H9 (cell line): ENCODE measurements at regions not wholly inside any gene's neighbourhood (a gene's known extent, or its start where the extent isn't known, plus 50 kb on each side); places are given as distances from the start of the nearest gene placed in this dataset.

ENCODE experiments used
- DNase-seq: peaks from one replicate; pipeline ENCODE4 v3.0.0-alpha.2; 2017
- H2AFZ ChIP-seq: one replicate; pipeline ENCODE4 v1.6.1; 2013; ENCODE audit warnings: mild to moderate bottlenecking, low read length, control low read depth, moderate library complexity
- H2AK5ac ChIP-seq: 2 replicates; pipeline ENCODE4 v1.6.1; 2013; ENCODE audit warnings: low read length, control low read depth, mixed read lengths; ENCODE audit not compliant: insufficient read length
- H2BK120ac ChIP-seq: one replicate; pipeline ENCODE4 v1.6.1; 2013; ENCODE audit warnings: low read depth, mild to moderate bottlenecking, low read length, control low read depth, inconsistent platforms; ENCODE audit not compliant: poor library complexity, severe bottlenecking
- H2BK12ac ChIP-seq: 2 replicates; pipeline ENCODE4 v1.6.1; 2013; ENCODE audit warnings: low read length, control low read depth, mixed read lengths, low read depth; ENCODE audit not compliant: insufficient read length
- H2BK15ac ChIP-seq: 2 replicates; pipeline ENCODE4 v1.6.1; 2013; ENCODE audit warnings: low read depth, low read length, control low read depth
- H2BK20ac ChIP-seq: one replicate; pipeline ENCODE4 v1.6.1; 2013; ENCODE audit warnings: low read depth, mild to moderate bottlenecking, low read length, control low read depth, inconsistent platforms; ENCODE audit not compliant: poor library complexity, severe bottlenecking
- H2BK5ac ChIP-seq: 2 replicates; pipeline ENCODE4 v1.6.1; 2013; ENCODE audit warnings: low read length, control low read depth, mixed read lengths; ENCODE audit not compliant: insufficient read length
- H3K14ac ChIP-seq: 2 replicates; pipeline ENCODE4 v1.6.1; 2013; ENCODE audit warnings: low read length, control low read depth; ENCODE audit not compliant: insufficient read depth
- H3K18ac ChIP-seq: 2 replicates; pipeline ENCODE4 v1.6.1; 2013; ENCODE audit warnings: low read depth, mild to moderate bottlenecking, mixed read lengths, low read length, control low read depth; ENCODE audit not compliant: insufficient read length
- H3K23ac ChIP-seq: 2 replicates; pipeline ENCODE4 v1.6.1; 2013; ENCODE audit warnings: low read length, control low read depth, mixed read lengths, low read depth; ENCODE audit not compliant: insufficient read length
- H3K23me2 ChIP-seq: 2 replicates; pipeline ENCODE4 v1.6.1; 2013; ENCODE audit warnings: low read depth, mild to moderate bottlenecking, mixed read lengths, low read length, control low read depth; ENCODE audit not compliant: insufficient read length, poor library complexity, severe bottlenecking
- H3K27ac ChIP-seq: 2 replicates; pipeline ENCODE4 v1.5.1; 2013; ENCODE audit warnings: low read length, control low read depth, mixed read lengths, low read depth; ENCODE audit not compliant: insufficient read length
- H3K27me3 ChIP-seq: 2 replicates; pipeline ENCODE4 v1.6.1; 2013; ENCODE audit warnings: low read length, control low read depth, inconsistent platforms; ENCODE audit not compliant: insufficient read depth
- H3K4ac ChIP-seq: 2 replicates; pipeline ENCODE4 v1.6.1; 2013; ENCODE audit warnings: low read depth, mild to moderate bottlenecking, control low read depth, inconsistent platforms, low read length, moderate library complexity
- H3K4me1 ChIP-seq: 2 replicates; pipeline ENCODE4 v1.6.1; 2013; ENCODE audit warnings: low read length, control low read depth, inconsistent platforms; ENCODE audit not compliant: insufficient read depth
- H3K4me2 ChIP-seq: 2 replicates; pipeline ENCODE4 v1.6.1; 2013; ENCODE audit warnings: low read length, control low read depth, mixed read lengths; ENCODE audit not compliant: insufficient read length, insufficient read depth
- H3K56ac ChIP-seq: 2 replicates; pipeline ENCODE4 v1.6.1; 2013; ENCODE audit warnings: low read depth, mild to moderate bottlenecking, mixed read lengths, low read length, control low read depth; ENCODE audit not compliant: insufficient read length
- H3K79me1 ChIP-seq: 2 replicates; pipeline ENCODE4 v1.6.1; 2013; ENCODE audit warnings: low read depth, mild to moderate bottlenecking, moderate library complexity, low read length, control low read depth, inconsistent platforms; ENCODE audit not compliant: insufficient read depth, poor library complexity, severe bottlenecking
- H3K79me2 ChIP-seq: 2 replicates; pipeline ENCODE4 v1.6.1; 2013; ENCODE audit warnings: low read length, control low read depth, inconsistent platforms; ENCODE audit not compliant: insufficient read depth
- H3K9ac ChIP-seq: 2 replicates; pipeline ENCODE4 v1.6.1; 2013; ENCODE audit warnings: low read length, control low read depth, mixed read lengths; ENCODE audit not compliant: insufficient read length; ENCODE audit errors: extremely low read depth
- H3K9me3 ChIP-seq: one replicate; pipeline ENCODE4 v1.6.1; 2013; ENCODE audit warnings: low read depth, low read length, inconsistent platforms; ENCODE audit not compliant: control insufficient read depth
- H3T11ph ChIP-seq: one replicate; pipeline ENCODE4 v1.6.1; 2013; ENCODE audit warnings: mild to moderate bottlenecking, low read length, control low read depth, inconsistent platforms
- H4K20me1 ChIP-seq: one replicate; pipeline ENCODE4 v1.6.1; 2013; ENCODE audit not compliant: control insufficient read depth, insufficient read length, insufficient read depth
- H4K5ac ChIP-seq: 2 replicates; pipeline ENCODE4 v1.6.1; 2013; ENCODE audit warnings: low read depth, mild to moderate bottlenecking, mixed read lengths, low read length, control low read depth; ENCODE audit not compliant: insufficient read length
- H4K8ac ChIP-seq: replicated peaks from 2 replicates; pipeline ENCODE4 v1.6.1; 2013; ENCODE audit warnings: low read length, control low read depth, mixed read lengths, low read depth; ENCODE audit not compliant: insufficient read length
- H4K91ac ChIP-seq: 2 replicates; pipeline ENCODE4 v1.6.1; 2013; ENCODE audit warnings: low read depth, mild to moderate bottlenecking, moderate library complexity, mixed read lengths, low read length, control low read depth; ENCODE audit not compliant: insufficient read length
- H3K27ac Mint-ChIP-seq, 3 experiments: 2 replicates in 2 of 3; 3 replicates in 1 of 3; pipeline ENCODE4 v1.8.0; 2020 to 2021; ENCODE audit warnings: mixed read lengths in 3 of 3, mild to moderate bottlenecking in 1 of 3, moderate library complexity in 1 of 3
- H3K27me3 Mint-ChIP-seq: 2 replicates; pipeline ENCODE4 v1.8.0; 2021; ENCODE audit warnings: low read depth, mild to moderate bottlenecking, moderate library complexity, mixed read lengths
- H3K36me3 Mint-ChIP-seq, 3 experiments: 2 replicates in 2 of 3; 3 replicates in 1 of 3; pipeline ENCODE4 v1.8.0; 2020 to 2021; ENCODE audit warnings: low read depth in 3 of 3, mixed read lengths in 3 of 3; ENCODE audit not compliant: insufficient read depth in 1 of 3
- H3K4me1 Mint-ChIP-seq, 2 experiments: 2 replicates each; pipeline ENCODE4 v1.8.0; 2020; ENCODE audit warnings: mixed read lengths in 2 of 2
- H3K4me3 Mint-ChIP-seq, 2 experiments: 2 replicates in 1 of 2; 3 replicates in 1 of 2; pipeline ENCODE4 v1.8.0; 2020 to 2021; ENCODE audit warnings: mild to moderate bottlenecking in 2 of 2, mixed read lengths in 2 of 2, moderate library complexity in 1 of 2
- H3K9me3 Mint-ChIP-seq, 2 experiments: 2 replicates in 1 of 2; 3 replicates in 1 of 2; pipeline ENCODE4 v1.8.0; 2020; ENCODE audit warnings: mild to moderate bottlenecking in 2 of 2, mixed read lengths in 2 of 2, moderate library complexity in 1 of 2
- WGBS: extraction: QIAGEN DNeasy Blood & Tissue Kit; methylation state at CpG from one replicate; pipeline ENCODE4 v1.1.7; 2013; ENCODE audit warnings: missing lambda C conversion rate, low lambda C conversion rate, mixed read lengths; ENCODE audit not compliant: insufficient read length; ENCODE audit errors: extremely low coverage; 5-methylcytosine and 5-hydroxymethylcytosine counted together
- TF ChIP-seq, protein P1 (sequence below): fragments of 200-600 bp; sonication (generic); conservative IDR thresholded peaks from 3 replicates; pipeline ENCODE4 v1.8.0; 2021; ENCODE audit warnings: antibody characterized with exemption, mild to moderate bottlenecking

DNA sequence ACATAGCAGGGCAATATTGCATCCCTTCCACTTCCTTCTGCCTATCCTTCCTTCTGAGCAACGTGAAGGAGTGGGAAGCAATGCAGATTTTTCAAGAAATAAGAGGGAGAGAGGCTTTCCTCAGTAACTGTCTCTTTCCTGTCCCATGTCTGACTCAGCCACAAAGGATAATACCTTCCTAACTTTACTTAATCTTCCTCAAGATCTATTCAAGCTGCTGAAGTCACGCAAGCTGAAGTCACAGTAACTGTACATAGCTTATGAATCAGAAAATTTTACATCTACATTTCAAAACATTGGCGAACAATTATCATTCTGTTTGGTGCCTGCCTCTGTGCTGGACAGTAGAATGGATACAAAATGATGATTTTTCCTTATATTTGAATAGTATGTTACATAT, 86.4 kb upstream of the POU3F2 start:
- no peak overlapping the region for H3K14ac ChIP-seq
- Mint-ChIP-seq H3K9me3 (peaks cover 3% of the 10 kb centered on the region in 2 experiments; a peak in 4 of 5 replicates), H3K36me3 (no peaks in the 10 kb centered on the region; a peak in 2 of 7 replicates), H3K4me1 (no peaks in the 10 kb centered on the region; a peak in 1 of 4 replicates), H3K27ac (no peak overlapping the region), H3K27me3 (no peaks in the 10 kb centered on the region; the same call in 1 of the 2 replicates), H3K4me3 (no peak overlapping the region)
- H2BK15ac ChIP-seq: no peak overlapping the region
- no peaks in the 10 kb centered on the region for H4K20me1 ChIP-seq
- H3K23ac ChIP-seq: no peak overlapping the region
- H3K27me3 ChIP-seq: no peaks in the 10 kb centered on the region
- no peaks in the 10 kb centered on the region for H3K79me2 ChIP-seq
- no peak overlapping the region for H3T11ph ChIP-seq
- no peak overlapping the region for H2BK120ac ChIP-seq
- no peak overlapping the region for H3K4me2 ChIP-seq
- H3K4ac ChIP-seq: no peak overlapping the region
- H3K56ac ChIP-seq: no peak overlapping the region
- H2AFZ ChIP-seq: no peak overlapping the region
- H3K4me1 ChIP-seq: no peaks in the 10 kb centered on the region; the same call in 1 of the 2 replicates
- H3K79me1 ChIP-seq: no peaks in the 10 kb centered on the region
- no CpG with 5 or more reads among the region's 3 CpGs for WGBS
- H3K18ac ChIP-seq: no peak overlapping the region
- H2AK5ac ChIP-seq: no peak overlapping the region
- no peak overlapping the region for H4K5ac ChIP-seq
- no peak overlapping the region for H2BK12ac ChIP-seq
- no peak for DNase-seq
- H3K9ac ChIP-seq: no peak overlapping the region
- no peak overlapping the region for H4K91ac ChIP-seq
- H2BK5ac ChIP-seq: no peak overlapping the region
- TF ChIP-seq, protein P1, sequence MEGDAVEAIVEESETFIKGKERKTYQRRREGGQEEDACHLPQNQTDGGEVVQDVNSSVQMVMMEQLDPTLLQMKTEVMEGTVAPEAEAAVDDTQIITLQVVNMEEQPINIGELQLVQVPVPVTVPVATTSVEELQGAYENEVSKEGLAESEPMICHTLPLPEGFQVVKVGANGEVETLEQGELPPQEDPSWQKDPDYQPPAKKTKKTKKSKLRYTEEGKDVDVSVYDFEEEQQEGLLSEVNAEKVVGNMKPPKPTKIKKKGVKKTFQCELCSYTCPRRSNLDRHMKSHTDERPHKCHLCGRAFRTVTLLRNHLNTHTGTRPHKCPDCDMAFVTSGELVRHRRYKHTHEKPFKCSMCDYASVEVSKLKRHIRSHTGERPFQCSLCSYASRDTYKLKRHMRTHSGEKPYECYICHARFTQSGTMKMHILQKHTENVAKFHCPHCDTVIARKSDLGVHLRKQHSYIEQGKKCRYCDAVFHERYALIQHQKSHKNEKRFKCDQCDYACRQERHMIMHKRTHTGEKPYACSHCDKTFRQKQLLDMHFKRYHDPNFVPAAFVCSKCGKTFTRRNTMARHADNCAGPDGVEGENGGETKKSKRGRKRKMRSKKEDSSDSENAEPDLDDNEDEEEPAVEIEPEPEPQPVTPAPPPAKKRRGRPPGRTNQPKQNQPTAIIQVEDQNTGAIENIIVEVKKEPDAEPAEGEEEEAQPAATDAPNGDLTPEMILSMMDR: no peak
- H4K8ac ChIP-seq: no peak overlapping the region
- H3K27ac ChIP-seq: no peak overlapping the region
- no peaks in the 10 kb centered on the region for H3K9me3 ChIP-seq
- no peaks in the 10 kb centered on the region for H3K23me2 ChIP-seq
- H2BK20ac ChIP-seq: no peak overlapping the region
